ENCODE measurements at regions not wholly inside any gene's neighbourhood (a gene's known extent, or its start where the extent isn't known, plus 50 kb on each side); places are given as distances from the start of the nearest gene placed in this dataset.

DNA sequence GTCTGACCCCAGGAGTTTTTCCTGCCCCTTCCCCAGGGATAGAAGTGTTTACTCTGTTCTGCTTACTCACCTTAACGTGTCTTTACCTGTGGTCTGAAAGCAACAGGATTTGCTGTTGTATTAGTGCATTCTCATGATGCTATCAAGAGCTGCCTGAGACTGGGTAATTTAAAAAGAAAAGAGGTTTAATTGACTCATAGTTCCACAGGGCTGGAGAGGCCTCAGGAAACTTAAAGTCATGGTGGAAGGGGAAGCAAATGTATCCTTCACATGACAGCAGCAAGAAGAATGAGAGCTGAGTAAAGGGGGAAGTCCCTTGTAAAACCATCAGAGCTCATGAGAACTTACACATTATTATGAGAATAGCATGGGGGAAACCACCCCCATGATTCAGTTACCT lies 240.4 kb downstream of the SNAPC1 start:
- Histone ChIP-seq H2BK120ac (ENCODE audit: low read depth, low read length, poor library complexity, severe bottlenecking) (no peak overlapping the region), H2BK5ac (ENCODE audit: insufficient read length, low read length) (no peak overlapping the region), H3K79me2 (ENCODE audit: insufficient read depth, low read length) (no peaks in the 10 kb centered on the region), H3K23ac (ENCODE audit: insufficient read length, low read depth, low read length) (no peak overlapping the region), H3K4me1 (ENCODE audit: insufficient read depth, low read length) (no peaks in the 10 kb centered on the region), H2AFZ (ENCODE audit: low read length) (no peak overlapping the region), H4K20me1 (ENCODE audit: control insufficient read depth, insufficient read depth, insufficient read length) (no peaks in the 10 kb centered on the region), H3K14ac (ENCODE audit: insufficient read depth, low read length) (no peak overlapping the region), H3K23me2 (ENCODE audit: insufficient read length, low read depth, low read length, poor library complexity, severe bottlenecking) (no peaks in the 10 kb centered on the region), H2BK15ac (ENCODE audit: low read depth, low read length) (no peak overlapping the region), H3K4ac (ENCODE audit: low read depth, low read length) (no peak overlapping the region), H4K91ac (ENCODE audit: insufficient read length, low read depth, low read length) (no peak overlapping the region), H4K8ac (replicated peaks; ENCODE audit: insufficient read length, low read depth, low read length) (no peak overlapping the region), H3K56ac (ENCODE audit: insufficient read length, low read depth, low read length) (no peak overlapping the region), H2BK20ac (ENCODE audit: low read depth, low read length, poor library complexity, severe bottlenecking) (no peak overlapping the region), H3K9me3 (ENCODE audit: control insufficient read depth, low read depth, low read length) (no peaks in the 10 kb centered on the region), H3K27ac (ENCODE audit: insufficient read length, low read depth, low read length) (no peak overlapping the region), H2BK12ac (ENCODE audit: insufficient read length, low read depth, low read length) (no peak overlapping the region), H2AK5ac (ENCODE audit: insufficient read length, low read length) (no peak overlapping the region), H3K9ac (ENCODE audit: extremely low read depth, insufficient read length, low read length) (no peak overlapping the region), H4K5ac (ENCODE audit: insufficient read length, low read depth, low read length) (no peak overlapping the region), H3K79me1 (ENCODE audit: insufficient read depth, low read depth, low read length, poor library complexity, severe bottlenecking) (no peaks in the 10 kb centered on the region), H3T11ph (ENCODE audit: low read length) (no peak overlapping the region), H3K18ac (ENCODE audit: insufficient read length, low read depth, low read length) (no peak overlapping the region), H3K4me2 (ENCODE audit: insufficient read depth, insufficient read length, low read length) (no peak overlapping the region), H3K27me3 (ENCODE audit: insufficient read depth, low read length) (no peaks in the 10 kb centered on the region)
- H3K4me3 Mint-ChIP-seq = no peak overlapping the region
- no peaks in the 10 kb centered on the region for H3K27me3 Mint-ChIP-seq (ENCODE audit: low read depth)
- TF ChIP-seq, protein P1, sequence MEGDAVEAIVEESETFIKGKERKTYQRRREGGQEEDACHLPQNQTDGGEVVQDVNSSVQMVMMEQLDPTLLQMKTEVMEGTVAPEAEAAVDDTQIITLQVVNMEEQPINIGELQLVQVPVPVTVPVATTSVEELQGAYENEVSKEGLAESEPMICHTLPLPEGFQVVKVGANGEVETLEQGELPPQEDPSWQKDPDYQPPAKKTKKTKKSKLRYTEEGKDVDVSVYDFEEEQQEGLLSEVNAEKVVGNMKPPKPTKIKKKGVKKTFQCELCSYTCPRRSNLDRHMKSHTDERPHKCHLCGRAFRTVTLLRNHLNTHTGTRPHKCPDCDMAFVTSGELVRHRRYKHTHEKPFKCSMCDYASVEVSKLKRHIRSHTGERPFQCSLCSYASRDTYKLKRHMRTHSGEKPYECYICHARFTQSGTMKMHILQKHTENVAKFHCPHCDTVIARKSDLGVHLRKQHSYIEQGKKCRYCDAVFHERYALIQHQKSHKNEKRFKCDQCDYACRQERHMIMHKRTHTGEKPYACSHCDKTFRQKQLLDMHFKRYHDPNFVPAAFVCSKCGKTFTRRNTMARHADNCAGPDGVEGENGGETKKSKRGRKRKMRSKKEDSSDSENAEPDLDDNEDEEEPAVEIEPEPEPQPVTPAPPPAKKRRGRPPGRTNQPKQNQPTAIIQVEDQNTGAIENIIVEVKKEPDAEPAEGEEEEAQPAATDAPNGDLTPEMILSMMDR (conservative IDR thresholded peaks at IDR 0.05) = no peak
- peaks cover 6 to 8% of the 10 kb centered on the region in 2 experiments for H3K4me1 Mint-ChIP-seq
- H3K36me3 Mint-ChIP-seq (ENCODE audit: insufficient read depth in 1 of 3, low read depth in 3 of 3) = peaks cover 0 to 13% (median 4%) of the 10 kb centered on the region in 3 experiments; a peak in 3 of 7 replicates
- no CpG with 5 or more reads among the region's 1 CpG for WGBS (ENCODE audit: extremely low coverage, insufficient read length, low lambda C conversion rate)
- H3K27ac Mint-ChIP-seq = peak overlapping the region; percentile 19 to 27 (median 22); a peak in 3 of 7 replicates
- peaks cover 5 to 7% of the 10 kb centered on the region in 2 experiments; a peak in 4 of 5 replicates for H3K9me3 Mint-ChIP-seq
- no peak for DNase-seq

Data from H9 (cell line).